Muscle of back (tissue), 3 donors: ENCODE measurements at regions not wholly inside any gene's neighbourhood (a gene's known extent, or its start where the extent isn't known, plus 50 kb on each side); places are given as distances from the start of the nearest gene placed in this dataset.

ENCODE experiments used
- DNase-seq, 3 donors: peaks; one replicate each; pipeline versions ENCODE4 v3.0.0 to v3.0.0-alpha.2; 2013

- no peak for DNase-seq
Measured at GRCh38 chr22:49035818-49036457, 791.7 kb downstream of the BRD1 start.

GRCh38 chr22:49034836-49035817, 792.5 kb downstream of the BRD1 start:
- DNase-seq: no peak

DNA sequence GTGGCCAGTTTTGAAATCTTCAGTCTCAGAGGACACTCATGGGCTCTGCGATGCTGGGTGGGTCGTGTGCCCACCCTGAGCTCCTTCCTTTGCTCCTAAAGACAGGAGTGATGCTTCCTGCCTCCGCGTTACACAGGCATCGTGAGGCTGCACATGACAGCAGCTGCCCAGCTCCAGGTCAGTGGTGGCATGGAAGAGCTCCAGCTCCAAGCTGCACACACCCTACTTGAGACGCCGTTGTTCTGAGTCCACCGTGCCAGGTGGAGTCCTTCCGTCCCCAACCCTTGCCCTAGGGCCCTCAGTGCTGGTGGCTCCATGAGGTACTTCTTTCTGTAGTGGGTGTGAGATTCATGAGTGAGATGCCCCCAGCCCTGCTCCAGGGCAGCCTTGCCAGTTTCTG, 794.1 kb downstream of the BRD1 start:
- DNase-seq: no peak

DNA sequence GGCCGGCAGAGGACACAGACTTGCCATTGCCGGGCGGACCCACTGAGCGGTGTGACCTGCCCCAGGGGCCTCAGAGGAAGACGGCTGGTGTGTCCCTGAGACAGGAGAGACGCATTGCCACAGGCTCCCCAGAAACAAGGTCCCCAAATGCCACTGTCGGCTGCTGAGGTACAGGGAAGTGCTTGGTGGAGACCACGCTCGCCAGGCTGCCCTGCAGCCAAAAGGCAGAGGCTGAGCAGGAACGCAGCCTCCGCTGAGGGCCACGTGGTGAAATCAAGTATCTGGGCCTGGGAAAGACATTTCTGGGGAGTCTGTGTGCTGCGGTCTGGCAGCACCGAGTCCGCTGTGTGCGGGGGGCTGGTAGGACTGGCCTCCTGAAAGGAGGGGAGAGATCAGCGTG, 794.9 kb downstream of the BRD1 start:
- no peak for DNase-seq

- DNase-seq: no peak
Measured at GRCh38 chr22:49031746-49032330, 795.8 kb downstream of the BRD1 start.

DNA sequence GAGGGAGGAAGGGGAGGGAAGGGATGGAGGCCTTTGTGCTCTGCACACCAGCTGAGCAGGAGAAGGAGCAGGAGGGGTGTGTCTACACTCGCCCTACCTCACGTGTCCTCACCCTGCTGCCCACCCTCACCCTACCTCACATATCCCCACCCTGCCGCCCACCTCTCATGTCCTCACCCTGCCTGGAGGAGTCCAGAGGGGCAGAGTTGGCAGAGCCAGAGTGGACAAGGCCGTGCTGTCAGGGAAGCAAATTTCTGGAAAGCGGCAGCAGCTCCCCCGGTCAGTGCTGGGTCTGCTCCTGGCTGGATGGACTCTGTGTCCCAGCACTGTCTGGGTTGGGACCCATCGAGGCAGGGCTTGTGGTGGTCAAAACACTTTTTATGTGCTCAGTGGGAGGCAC, 799.6 kb downstream of the BRD1 start:
- DNase-seq: no peak

DNA sequence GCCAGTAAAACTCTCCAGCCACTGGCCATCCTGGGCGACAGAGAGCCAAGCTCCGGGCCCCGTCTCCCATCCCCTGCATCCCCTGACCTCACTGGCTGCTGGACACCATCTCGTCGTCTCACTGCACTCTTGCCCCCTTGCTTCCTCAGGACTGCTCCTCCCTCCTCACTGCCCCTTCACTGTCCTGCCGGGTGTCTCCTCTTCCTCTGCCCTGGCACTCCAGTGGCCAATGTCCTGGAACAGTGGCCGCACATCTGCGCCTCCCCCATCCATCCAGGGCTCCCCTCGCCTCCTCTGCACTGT, 800.4 kb downstream of the BRD1 start:
- DNase-seq: no peak

GRCh38 chr22:49026494-49027367, 800.9 kb downstream of the BRD1 start:
- DNase-seq: no peak

GRCh38 chr22:49025791-49026493, 801.7 kb downstream of the BRD1 start:
- no peak for DNase-seq

DNA sequence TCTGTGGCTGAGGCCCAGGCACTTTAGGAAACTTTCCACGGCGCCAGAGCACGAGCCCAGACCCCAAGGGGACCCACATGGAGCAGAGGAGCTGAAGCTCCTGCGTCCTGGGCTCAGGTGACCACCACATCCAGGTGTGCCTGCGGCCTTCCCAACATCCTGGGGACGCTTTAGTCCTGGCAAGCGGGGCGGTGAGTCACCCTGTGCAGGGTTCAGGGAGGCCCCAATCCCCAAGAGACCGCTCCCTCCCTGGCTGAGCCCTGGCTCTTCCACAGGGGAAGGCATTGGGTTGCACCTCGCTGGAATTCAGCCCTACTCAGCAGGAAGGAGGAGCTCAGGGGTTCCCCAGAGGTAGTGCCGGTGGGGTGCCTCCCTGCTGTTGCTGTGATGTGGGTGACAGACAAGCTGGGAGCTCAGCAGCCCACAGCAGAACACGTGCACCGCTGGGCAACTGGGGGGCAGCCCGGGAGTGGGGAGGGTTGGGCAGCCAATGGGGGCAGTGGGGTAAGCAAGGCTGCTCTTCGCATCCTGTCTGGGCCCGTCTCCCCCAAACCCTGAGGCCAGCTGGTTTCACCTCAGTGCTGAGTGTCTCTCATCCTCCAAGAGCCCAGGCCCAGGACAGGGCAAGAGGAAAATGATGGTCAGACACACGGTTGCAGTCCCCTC, 802.8 kb downstream of the BRD1 start:
- no peak for DNase-seq

DNA sequence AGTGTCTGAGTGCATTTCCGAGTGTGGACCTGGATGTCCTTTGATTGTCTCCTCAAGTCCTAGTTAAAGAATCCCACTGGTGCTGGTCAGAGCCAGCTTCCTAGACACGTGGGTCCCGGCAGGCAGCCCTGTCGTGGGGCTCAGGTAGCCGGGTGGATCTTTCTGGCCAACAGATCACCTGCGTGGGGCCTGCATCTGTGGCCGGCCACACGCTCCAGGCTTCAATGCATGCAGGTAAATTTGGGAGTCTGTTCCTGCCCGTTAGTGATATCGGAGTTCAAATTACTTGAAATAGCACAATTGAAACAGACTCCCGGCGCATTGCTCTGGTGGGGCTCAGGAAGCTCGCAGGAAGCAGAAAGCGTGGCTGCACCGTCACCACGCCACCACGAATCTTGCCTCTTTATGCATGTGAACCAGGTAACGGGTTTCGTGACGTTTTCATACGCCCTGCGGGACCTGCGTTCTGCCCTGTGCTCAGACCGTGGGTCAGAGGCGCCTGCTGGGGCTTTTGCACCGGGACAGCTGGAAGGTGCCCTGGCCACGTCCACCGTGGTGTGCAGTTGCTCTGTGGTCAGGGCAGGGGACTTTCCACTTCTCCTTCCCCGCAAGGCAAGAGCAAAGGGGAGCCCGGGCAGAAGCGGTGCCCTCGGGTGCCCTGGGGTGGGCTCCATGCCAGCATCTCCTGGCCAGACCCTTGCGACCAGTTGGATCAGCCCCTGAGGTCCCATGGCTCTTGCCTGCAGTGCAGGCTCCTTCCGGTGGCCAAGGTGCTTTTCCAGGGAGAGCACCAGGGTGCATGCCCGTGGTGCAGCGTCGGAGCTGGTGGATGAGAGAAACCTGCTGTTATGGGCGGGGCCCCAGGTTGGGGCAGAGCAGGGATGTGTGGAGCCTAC, 803.5 kb downstream of the BRD1 start:
- DNase-seq: no peak

- DNase-seq: no peak
Measured at GRCh38 chr22:49023161-49023878, 804.4 kb downstream of the BRD1 start.

GRCh38 chr22:49022816-49023160, 804.9 kb downstream of the BRD1 start:
- DNase-seq: no peak

DNA sequence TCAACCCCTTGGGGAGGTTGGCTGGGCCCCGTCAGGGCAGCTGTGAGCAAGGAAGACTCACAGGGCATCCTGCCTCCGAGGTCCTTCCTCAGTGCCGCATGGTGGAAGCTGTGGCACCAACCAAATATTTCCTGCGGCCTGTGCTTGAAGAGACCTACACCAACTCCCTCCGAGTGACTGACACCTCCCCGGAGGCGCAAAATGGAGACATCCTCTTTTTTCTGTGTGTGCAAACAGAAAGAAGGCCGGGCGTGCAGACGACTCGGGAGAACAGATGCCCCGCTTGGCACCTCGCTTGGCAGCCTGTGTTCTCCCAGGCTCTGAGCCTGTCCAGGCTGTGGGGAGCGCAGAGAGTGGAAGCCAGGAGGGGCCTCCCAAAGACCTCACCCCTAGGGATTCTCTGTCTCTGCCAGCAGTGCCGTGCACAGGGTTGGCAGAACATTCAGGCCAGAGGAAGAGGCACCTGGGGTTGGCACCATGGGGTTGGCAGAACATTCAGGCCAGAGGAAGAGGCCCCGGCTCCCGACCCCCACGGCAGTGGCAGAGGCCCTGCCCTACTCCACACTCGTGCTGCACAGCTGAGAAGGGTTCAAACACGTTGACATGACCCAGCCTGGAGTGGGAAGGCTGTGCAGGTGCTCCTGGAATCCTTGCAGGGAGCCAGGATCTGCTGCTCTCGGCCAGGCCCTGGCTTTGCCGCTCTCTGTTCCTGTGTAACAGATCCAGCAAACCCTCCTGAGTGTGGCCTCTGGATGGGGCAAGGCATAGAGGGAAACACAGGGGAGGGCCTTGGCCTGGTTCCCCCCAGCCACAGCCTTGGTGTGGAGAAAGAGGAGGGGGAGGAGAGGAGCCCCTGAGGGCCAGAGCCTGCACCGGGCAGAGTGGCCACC, 805.5 kb downstream of the BRD1 start:
- no peak for DNase-seq

DNA sequence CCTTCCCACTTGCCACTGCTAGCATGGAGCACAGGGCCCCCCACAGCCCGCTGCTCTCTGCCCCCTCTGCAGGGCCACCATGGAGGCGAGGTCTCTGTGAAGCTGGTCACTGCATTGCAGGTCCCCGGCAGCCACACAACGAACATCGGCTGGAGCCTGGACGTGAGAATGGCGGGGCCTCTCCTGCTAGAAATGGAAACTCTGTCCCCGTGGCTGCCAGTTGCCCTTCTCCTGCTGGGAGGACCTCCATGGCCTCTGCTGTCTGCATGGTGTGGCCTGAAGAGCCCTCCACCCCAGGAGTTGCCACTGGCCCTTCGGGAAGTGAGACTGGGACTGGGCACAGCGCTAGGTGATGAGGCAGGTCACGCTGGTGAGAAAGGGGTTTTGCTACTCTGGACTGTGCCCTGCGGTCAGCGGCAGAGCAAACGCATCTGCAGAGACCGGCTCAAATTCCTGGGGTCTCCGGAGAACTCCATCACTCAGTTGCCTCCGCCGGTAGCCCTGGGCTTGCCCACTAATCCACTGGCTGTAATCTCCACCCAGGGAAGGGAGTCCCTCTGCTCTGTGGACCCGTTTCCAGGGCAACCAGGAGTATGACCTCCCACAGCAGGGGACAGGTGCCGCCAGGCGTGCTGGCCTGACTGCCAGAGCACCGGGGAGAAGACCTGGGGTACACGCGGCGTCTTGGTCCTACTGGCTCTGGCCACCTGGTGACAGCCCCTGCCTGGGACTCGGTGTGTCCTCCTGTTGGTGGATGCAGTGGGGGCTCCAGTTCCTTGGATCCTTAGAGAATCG, 806.3 kb downstream of the BRD1 start:
- DNase-seq: no peak

DNA sequence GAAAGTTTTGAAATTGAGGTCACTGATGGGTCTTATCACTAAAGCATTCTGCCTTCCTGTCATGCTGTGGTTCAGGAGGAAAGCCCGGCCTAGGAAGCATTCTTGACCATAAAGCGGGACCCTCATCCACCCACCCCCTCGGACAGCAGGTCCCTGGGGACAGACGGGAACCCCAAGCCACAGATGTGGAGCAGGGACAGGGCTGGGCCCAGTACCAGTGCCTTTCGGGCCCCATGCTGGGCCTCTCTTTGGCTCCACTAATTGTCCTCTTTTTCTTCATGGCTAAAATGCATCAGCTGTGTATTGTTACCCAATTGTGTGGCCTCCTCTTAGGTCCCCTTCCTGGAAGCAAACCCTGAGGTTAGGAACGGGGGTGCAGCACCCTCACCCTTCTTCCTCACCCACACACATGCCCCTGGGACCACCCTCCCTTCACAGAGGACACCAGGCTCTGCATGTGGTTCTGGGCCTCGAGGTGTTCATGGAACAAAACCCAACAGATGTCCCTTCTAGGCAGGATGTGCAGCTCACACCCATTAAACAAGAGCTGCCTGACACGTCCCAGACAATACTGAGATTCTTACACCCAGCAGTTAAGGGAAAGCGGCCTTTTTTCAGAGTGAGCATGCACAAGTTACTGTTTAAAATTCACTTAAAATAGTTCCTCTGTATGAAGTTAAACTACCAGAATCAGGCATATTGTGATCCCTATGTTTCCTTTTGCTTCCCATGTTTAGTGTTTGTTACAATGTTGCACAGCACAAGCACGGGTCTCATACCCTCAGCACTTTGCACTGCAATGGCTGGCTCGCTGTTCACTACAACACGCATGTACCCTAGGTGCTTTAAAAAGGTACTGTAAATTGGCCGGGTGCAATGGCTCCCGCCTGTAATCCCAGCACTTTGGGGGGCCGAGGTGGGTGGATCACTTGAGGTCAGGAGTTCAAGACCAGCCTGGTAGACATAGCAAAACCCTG, 807.6 kb downstream of the BRD1 start:
- no peak for DNase-seq
